GM19455 (cell line): ENCODE measurements at regions not wholly inside any gene's neighbourhood (a gene's known extent, or its start where the extent isn't known, plus 50 kb on each side); places are given as distances from the start of the nearest gene placed in this dataset.
"Not testable (repeated sequence)": the region's sequence is repeated elsewhere in the genome, so short reads cannot be mapped to it uniquely, and the experiment has no call there.

Experiments used
- ATAC-seq: cut with Tn5 transposase; IDR thresholded peaks from one replicate; pipeline ENCODE4 v1.9.1; 2021; ENCODE audit not compliant: unreplicated experiment

GRCh38 chr2:101645886-101646285, 51.6 kb upstream of the MAP4K4 start:
- not testable (repeated sequence) for ATAC-seq

- ATAC-seq: no peak
Measured at GRCh38 chr2:101644842-101645383, 52.6 kb upstream of the MAP4K4 start.

GRCh38 chr2:101643004-101643524, 54.4 kb upstream of the MAP4K4 start:
- no peak for ATAC-seq

GRCh38 chr2:101638817-101639605, 58.5 kb upstream of the MAP4K4 start:
- ATAC-seq: no peak

DNA sequence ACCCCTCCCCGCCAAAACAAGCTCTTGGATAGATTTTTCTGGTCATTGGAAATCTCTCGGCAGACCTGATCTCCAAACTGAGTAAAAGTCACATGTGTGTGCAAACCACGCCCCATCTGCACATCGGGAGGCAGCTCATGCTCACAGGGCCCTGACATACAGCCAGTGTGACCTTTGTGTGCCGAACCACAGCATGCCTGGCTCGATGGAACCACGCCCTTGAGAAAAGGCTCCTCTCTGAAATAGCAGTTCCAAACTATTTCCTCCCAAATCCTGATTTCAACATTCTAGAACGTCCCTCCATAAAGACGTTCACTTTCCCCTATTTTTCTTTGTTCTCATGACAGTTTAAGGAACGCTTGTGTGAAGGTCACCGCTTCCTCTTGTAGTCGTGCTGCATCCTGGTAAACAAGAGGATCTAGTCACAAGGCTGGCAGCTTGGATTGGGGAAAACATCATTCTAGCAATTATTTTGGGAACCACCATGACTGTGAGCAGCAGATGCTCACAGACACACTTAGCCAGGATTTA, 59.3 kb upstream of the MAP4K4 start:
- ATAC-seq: no peak

GRCh38 chr2:101630224-101630949, 67.1 kb upstream of the MAP4K4 start:
- no peak for ATAC-seq

- ATAC-seq: no peak
Measured at GRCh38 chr2:101628030-101628392, 69.5 kb upstream of the MAP4K4 start.

DNA sequence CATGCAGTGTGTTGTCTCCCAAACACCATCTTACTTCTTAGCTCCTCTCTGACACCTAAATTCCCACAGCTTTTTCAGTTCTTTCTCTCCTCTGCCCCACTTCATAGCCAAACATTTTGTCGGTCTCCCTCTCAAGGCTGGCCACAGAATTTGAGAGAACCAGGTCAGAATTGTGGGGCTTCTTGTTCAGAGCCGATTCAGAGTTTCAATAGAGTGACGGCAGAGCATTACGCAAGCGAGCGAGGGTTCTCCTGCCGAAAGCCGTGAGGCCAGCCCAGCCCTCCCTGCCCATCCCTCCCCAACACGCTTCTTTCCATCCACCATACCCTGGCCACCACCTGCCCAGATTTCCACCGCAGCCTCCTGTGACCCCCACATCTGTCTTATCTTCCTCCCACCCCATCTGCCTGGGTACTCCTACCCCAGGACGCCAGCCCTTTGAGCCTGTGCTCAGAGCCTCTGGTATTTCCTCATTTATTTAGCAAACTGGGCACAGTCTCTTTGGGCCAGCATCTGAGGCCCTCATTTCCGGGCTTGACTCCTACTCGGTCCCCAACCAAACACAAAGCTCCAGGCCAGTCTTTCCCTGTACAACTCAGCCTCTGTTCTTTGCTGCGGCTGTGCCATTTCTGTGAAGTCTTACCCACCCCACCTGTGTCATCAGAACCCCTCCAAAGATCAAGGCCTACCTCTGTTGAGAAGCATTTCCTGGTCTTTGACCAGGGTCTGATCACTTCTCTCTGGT, 70.0 kb upstream of the MAP4K4 start:
- no peak for ATAC-seq

GRCh38 chr2:101625814-101626213, 71.7 kb upstream of the MAP4K4 start:
- ATAC-seq: not testable (repeated sequence)

DNA sequence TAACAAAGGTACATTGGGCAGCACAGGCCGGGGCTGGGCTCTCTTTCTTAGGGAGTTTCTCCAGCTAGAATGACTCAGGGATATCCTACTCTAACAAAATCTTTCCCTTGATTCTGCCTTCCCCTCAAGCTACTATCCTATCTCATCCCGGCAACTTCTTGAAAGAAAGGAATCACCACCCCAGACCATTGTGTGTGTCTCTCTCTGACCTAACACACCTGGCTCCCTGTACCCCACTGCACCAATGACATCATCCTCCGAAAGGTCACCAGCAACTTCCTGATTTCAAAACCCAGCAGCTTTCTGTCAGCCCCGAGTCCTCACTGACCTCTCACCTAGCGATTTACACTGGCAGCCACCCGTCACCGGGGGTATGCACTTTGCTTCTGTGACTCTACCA, 72.1 kb upstream of the MAP4K4 start:
- ATAC-seq: no peak

GRCh38 chr2:101624706-101625332, 72.7 kb upstream of the MAP4K4 start:
- ATAC-seq: no peak

DNA sequence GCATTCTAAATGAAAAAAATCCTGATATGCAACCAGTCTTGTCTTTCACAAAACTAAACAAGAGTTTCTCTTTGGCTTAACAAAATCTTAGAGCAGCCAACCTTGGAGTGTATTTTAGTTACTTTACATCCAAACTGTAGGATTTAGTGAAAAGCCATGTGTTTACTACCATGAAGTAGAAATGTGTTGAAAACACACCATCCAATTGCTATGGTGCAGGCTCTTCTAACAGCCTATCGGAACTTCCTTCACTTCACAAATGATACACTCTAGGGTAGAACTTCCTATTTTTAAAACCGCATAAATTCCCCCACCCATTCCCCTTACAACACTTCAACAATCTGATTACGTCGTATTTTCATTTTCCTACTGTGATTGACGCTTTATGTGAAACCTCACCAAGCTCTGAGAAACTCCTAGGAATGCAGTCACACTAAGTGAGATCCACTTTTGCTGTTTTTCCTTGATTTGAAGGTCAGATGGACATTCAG, 74.4 kb upstream of the MAP4K4 start:
- ATAC-seq: peak; percentile 54

- peak; percentile 88 for ATAC-seq
Measured at GRCh38 chr2:101622210-101623030, 75.1 kb upstream of the MAP4K4 start.

DNA sequence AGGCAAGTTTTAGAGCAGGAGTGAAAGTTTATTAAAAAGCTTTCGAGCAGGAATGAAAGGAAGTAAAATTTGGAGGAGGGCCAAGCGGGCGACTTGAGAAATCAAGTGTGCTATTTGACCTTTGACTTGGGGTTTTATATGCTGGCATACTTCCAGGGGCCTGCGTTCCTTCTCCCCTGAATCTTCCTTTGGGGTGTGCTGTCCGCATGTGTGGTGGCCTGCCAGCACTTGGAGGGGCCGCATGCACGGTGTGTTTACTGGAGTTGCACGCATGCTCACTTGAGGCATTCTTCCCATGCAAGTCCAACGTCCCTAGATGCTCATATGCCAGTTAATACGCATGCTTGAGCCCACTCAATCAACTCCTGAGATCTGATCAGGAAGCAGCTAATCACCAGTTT, 78.3 kb upstream of the MAP4K4 start:
- ATAC-seq: no peak

- no peak for ATAC-seq
Measured at GRCh38 chr2:101617796-101618195, 79.7 kb upstream of the MAP4K4 start.

DNA sequence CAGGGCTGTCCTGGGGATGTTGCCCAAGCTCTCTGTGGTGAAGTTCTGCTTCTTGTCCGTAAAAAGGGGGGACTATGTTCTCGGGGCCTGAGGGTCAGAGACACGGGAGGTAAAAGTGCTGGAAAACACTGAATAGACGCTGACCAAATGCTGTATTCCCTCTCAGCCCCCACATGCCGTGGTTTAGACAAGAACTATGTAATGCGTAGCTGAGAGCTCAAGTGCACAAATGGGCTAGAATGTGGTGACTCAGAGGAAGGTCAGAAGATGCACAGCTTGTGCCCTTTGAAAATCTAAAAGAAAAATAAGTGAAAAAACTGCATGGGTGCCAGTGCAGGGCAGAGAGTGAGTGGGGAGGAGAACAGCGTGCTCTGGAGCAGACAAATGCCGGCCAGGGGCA, 80.3 kb upstream of the MAP4K4 start:
- ATAC-seq: no peak

- no peak for ATAC-seq
Measured at GRCh38 chr2:101614127-101614759, 83.3 kb upstream of the MAP4K4 start.

GRCh38 chr2:101613056-101613704, 84.3 kb upstream of the MAP4K4 start:
- ATAC-seq: no peak

DNA sequence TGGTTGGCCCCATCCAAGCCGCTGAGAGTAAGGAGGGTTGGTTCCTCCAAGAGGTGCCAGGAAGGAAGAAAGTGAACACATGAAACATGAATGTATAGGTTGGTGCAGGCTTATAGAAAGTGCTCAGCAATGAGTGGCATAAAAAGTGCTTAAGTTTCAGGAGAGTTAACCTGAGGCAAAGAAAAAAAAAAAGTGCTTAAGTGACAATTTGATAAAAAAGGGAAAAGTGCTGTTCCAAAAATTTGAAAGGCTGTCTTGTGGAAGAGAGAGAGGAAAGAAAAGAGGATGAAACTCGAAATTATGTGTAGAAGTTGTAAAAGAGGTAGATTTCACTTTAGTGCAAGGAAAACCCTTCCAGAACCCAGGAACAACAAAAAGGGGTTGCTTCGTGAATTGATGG, 85.5 kb upstream of the MAP4K4 start:
- ATAC-seq: no peak
